ENCODE measurements at regions not wholly inside any gene's neighbourhood (a gene's known extent, or its start where the extent isn't known, plus 50 kb on each side); places are given as distances from the start of the nearest gene placed in this dataset.
"Not testable (repeated sequence)": the region's sequence is repeated elsewhere in the genome, so short reads cannot be mapped to it uniquely, and the experiment has no call there.

- H3K9me3 ChIP-seq (ENCODE audit: control insufficient read depth in 2 of 2, insufficient read depth in 1 of 2, low read depth in 1 of 2, low read length in 1 of 2): no peaks in the 10 kb centered on the region
- FAIRE-seq (no peak), DNase-seq (no peak)
- no peaks in the 10 kb centered on the region for H3K27me3 ChIP-seq (ENCODE audit: control insufficient read depth in 3 of 3, insufficient read depth in 3 of 3, low read length in 3 of 3)
- H3K27ac ChIP-seq (ENCODE audit: low read depth in 1 of 3, low read length in 2 of 3): no peak overlapping the region
- H3K36me3 ChIP-seq (ENCODE audit: control insufficient read depth in 3 of 3, insufficient read depth in 2 of 3, low read depth in 1 of 3, low read length in 3 of 3): no peaks in the 10 kb centered on the region
- H3K4me1 ChIP-seq (ENCODE audit: control insufficient read depth in 3 of 3, insufficient read depth in 2 of 3, low read depth in 1 of 3, low read length in 2 of 3): no peaks in the 10 kb centered on the region
- no peak overlapping the region for H3K4me3 ChIP-seq (ENCODE audit: low read depth in 1 of 3, low read length in 3 of 3)
These were observed 74.5 kb upstream of the NCKAP5 start for GRCh38 chr2:133642791-133643191.

DNA sequence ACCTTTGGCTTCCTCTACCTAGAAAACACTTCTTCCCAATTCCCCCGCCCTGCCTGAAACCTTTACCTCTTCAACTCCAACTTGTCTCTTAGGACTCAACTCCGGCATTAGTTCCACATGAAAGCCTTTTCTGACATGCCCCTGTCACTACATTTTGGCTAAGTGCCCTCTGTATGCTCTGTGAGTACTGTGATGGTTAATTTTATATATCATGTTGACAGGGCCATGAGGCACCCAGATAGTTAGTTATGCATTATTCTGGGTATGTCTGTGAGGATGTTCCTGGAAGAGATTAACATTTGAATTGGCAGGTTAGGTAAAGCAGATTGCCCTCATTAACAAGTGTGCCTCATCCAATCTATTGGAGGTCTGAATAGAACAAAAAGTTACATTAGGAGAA lies 75.6 kb upstream of the NCKAP5 start:
- Histone ChIP-seq H3K27ac (ENCODE audit: low read depth in 1 of 3, low read length in 2 of 3) (no peak overlapping the region), H3K27me3 (ENCODE audit: control insufficient read depth in 3 of 3, insufficient read depth in 3 of 3, low read length in 3 of 3) (no peaks in the 10 kb centered on the region), H3K36me3 (ENCODE audit: control insufficient read depth in 3 of 3, insufficient read depth in 2 of 3, low read depth in 1 of 3, low read length in 3 of 3) (no peaks in the 10 kb centered on the region), H3K4me1 (ENCODE audit: control insufficient read depth in 3 of 3, insufficient read depth in 2 of 3, low read depth in 1 of 3, low read length in 2 of 3) (no peaks in the 10 kb centered on the region), H3K9me3 (ENCODE audit: control insufficient read depth in 2 of 2, insufficient read depth in 1 of 2, low read depth in 1 of 2, low read length in 1 of 2) (no peaks in the 10 kb centered on the region), H3K4me3 (ENCODE audit: low read depth in 1 of 3, low read length in 3 of 3) (no peak overlapping the region)
- FAIRE-seq (no peak), DNase-seq (no peak)
- 82 to 88% (median 87%) methylated on average over 2 of the region's 2 CpGs for WGBS, 3 donors

- DNase-seq (no peak), FAIRE-seq (no peak)
- H3K9me3 ChIP-seq (ENCODE audit: control insufficient read depth in 2 of 2, insufficient read depth in 1 of 2, low read depth in 1 of 2, low read length in 1 of 2): no peaks in the 10 kb centered on the region
- H3K27ac ChIP-seq (ENCODE audit: low read depth in 1 of 3, low read length in 2 of 3): no peak overlapping the region
- no peaks in the 10 kb centered on the region for H3K4me1 ChIP-seq (ENCODE audit: control insufficient read depth in 3 of 3, insufficient read depth in 2 of 3, low read depth in 1 of 3, low read length in 2 of 3)
- no peaks in the 10 kb centered on the region for H3K27me3 ChIP-seq (ENCODE audit: control insufficient read depth in 3 of 3, insufficient read depth in 3 of 3, low read length in 3 of 3)
- H3K36me3 ChIP-seq (ENCODE audit: control insufficient read depth in 3 of 3, insufficient read depth in 2 of 3, low read depth in 1 of 3, low read length in 3 of 3): no peaks in the 10 kb centered on the region
- no peak overlapping the region for H3K4me3 ChIP-seq (ENCODE audit: low read depth in 1 of 3, low read length in 3 of 3)
These were observed 76.6 kb upstream of the NCKAP5 start for GRCh38 chr2:133644846-133645245.

DNA sequence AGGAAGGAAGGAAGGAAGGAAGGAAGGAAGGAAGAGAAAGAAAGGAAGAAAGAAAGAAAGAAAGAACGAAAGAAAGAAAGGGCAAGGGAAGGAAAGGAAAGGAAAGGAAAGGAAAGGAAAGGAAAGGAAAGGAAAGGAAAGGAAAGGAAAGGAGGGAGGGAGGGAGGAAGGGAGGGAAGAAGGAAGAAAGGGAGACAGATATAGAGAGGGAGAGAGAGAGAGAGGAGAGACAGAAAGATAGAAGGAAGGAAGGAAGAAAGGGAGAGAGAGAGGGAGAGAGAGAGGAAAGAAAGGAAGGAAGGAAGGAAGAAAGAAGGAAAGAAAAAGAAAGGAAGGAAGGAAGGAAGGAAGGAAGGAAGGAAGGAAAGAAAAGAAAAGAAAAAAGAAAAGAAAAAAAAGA lies 79.1 kb upstream of the NCKAP5 start:
- not testable (repeated sequence) for FAIRE-seq
- 83 to 100% (median 89%) methylated on average over 1 of the region's 1 CpG for WGBS, 3 donors

GRCh38 chr2:133651861-133652260 lies 83.6 kb upstream of the NCKAP5 start:
- Histone ChIP-seq H3K4me3 (ENCODE audit: low read depth in 1 of 3, low read length in 3 of 3) (no peak overlapping the region), H3K27me3 (ENCODE audit: control insufficient read depth in 3 of 3, insufficient read depth in 3 of 3, low read length in 3 of 3) (peaks cover 0 to 2% (median 0%) of the 10 kb centered on the region in 3 donors), H3K27ac (ENCODE audit: low read depth in 1 of 3, low read length in 2 of 3) (no peak overlapping the region), H3K4me1 (ENCODE audit: control insufficient read depth in 3 of 3, insufficient read depth in 2 of 3, low read depth in 1 of 3, low read length in 2 of 3) (no peaks in the 10 kb centered on the region), H3K9me3 (ENCODE audit: control insufficient read depth in 2 of 2, insufficient read depth in 1 of 2, low read depth in 1 of 2, low read length in 1 of 2) (peaks cover 0 to 3% of the 10 kb centered on the region in 2 donors), H3K36me3 (ENCODE audit: control insufficient read depth in 3 of 3, insufficient read depth in 2 of 3, low read depth in 1 of 3, low read length in 3 of 3) (no peaks in the 10 kb centered on the region)
- DNase-seq (no peak), FAIRE-seq (no peak)
- 82 to 87% (median 86%) methylated on average over 2 of the region's 2 CpGs for WGBS, 3 donors

More for the DNA sequence above, 79.1 kb upstream of the NCKAP5 start:
- H3K4me1 ChIP-seq (ENCODE audit: control insufficient read depth in 3 of 3, insufficient read depth in 2 of 3, low read depth in 1 of 3, low read length in 2 of 3); H3K9me3 ChIP-seq (ENCODE audit: control insufficient read depth in 2 of 2, insufficient read depth in 1 of 2, low read depth in 1 of 2, low read length in 1 of 2); H3K27ac ChIP-seq (ENCODE audit: low read depth in 1 of 3, low read length in 2 of 3); DNase-seq; H3K27me3 ChIP-seq (ENCODE audit: control insufficient read depth in 3 of 3, insufficient read depth in 3 of 3, low read length in 3 of 3); H3K36me3 ChIP-seq (ENCODE audit: control insufficient read depth in 3 of 3, insufficient read depth in 2 of 3, low read depth in 1 of 3, low read length in 3 of 3); H3K4me3 ChIP-seq (ENCODE audit: low read depth in 1 of 3, low read length in 3 of 3): not testable (repeated sequence)

- Histone ChIP-seq H3K27ac (ENCODE audit: low read depth in 1 of 3, low read length in 2 of 3) (no peak overlapping the region), H3K9me3 (ENCODE audit: control insufficient read depth in 2 of 2, insufficient read depth in 1 of 2, low read depth in 1 of 2, low read length in 1 of 2) (peaks cover 0 to 3% of the 10 kb centered on the region in 2 donors), H3K36me3 (ENCODE audit: control insufficient read depth in 3 of 3, insufficient read depth in 2 of 3, low read depth in 1 of 3, low read length in 3 of 3) (no peaks in the 10 kb centered on the region), H3K4me3 (ENCODE audit: low read depth in 1 of 3, low read length in 3 of 3) (no peak overlapping the region), H3K4me1 (ENCODE audit: control insufficient read depth in 3 of 3, insufficient read depth in 2 of 3, low read depth in 1 of 3, low read length in 2 of 3) (no peaks in the 10 kb centered on the region), H3K27me3 (ENCODE audit: control insufficient read depth in 3 of 3, insufficient read depth in 3 of 3, low read length in 3 of 3) (peaks cover 0 to 2% (median 0%) of the 10 kb centered on the region in 3 donors)
- DNase-seq: no peak
- FAIRE-seq: no peak
- 59 to 76% (median 69%) methylated on average over 4 of the region's 4 CpGs for WGBS, 3 donors
These were observed 84.1 kb upstream of the NCKAP5 start for GRCh38 chr2:133652398-133652797.

- FAIRE-seq (no peak), DNase-seq (no peak)
- Histone ChIP-seq H3K27ac (ENCODE audit: low read depth in 1 of 3, low read length in 2 of 3) (no peak overlapping the region), H3K4me1 (ENCODE audit: control insufficient read depth in 3 of 3, insufficient read depth in 2 of 3, low read depth in 1 of 3, low read length in 2 of 3) (no peaks in the 10 kb centered on the region), H3K27me3 (ENCODE audit: control insufficient read depth in 3 of 3, insufficient read depth in 3 of 3, low read length in 3 of 3) (peaks cover 0 to 2% (median 0%) of the 10 kb centered on the region in 3 donors), H3K4me3 (ENCODE audit: low read depth in 1 of 3, low read length in 3 of 3) (no peak overlapping the region), H3K9me3 (ENCODE audit: control insufficient read depth in 2 of 2, insufficient read depth in 1 of 2, low read depth in 1 of 2, low read length in 1 of 2) (peaks cover 0 to 3% of the 10 kb centered on the region in 2 donors), H3K36me3 (ENCODE audit: control insufficient read depth in 3 of 3, insufficient read depth in 2 of 3, low read depth in 1 of 3, low read length in 3 of 3) (no peaks in the 10 kb centered on the region)
These were observed 84.8 kb upstream of the NCKAP5 start for GRCh38 chr2:133653056-133653455.

- Histone ChIP-seq H3K27ac (ENCODE audit: low read depth in 1 of 3, low read length in 2 of 3) (no peak overlapping the region), H3K4me1 (ENCODE audit: control insufficient read depth in 3 of 3, insufficient read depth in 2 of 3, low read depth in 1 of 3, low read length in 2 of 3) (no peaks in the 10 kb centered on the region)
- FAIRE-seq: no peak
These were observed 86.7 kb upstream of the NCKAP5 start for GRCh38 chr2:133654949-133655348.

DNA sequence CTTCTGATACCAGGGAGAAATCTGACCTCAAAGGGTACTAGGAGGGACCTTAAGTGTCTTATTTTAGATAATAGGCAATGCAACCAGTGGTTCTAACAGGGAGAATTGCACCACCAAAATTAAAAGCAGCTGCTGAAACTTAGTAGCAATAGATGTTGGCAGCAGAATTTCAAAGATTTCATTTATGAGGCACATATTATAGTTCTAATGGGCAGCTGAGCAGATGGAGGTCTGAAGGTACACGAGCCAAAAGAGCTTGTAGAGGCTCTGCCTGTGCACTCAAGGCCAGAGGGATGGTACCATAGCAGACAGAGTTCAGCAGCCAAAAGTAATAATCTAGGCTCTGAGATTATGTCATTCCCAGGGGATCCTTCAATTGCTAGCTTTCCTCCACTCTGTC lies 87.3 kb upstream of the NCKAP5 start:
- no peaks in the 10 kb centered on the region for H3K36me3 ChIP-seq (ENCODE audit: control insufficient read depth in 3 of 3, insufficient read depth in 2 of 3, low read depth in 1 of 3, low read length in 3 of 3)
- DNase-seq (no peak), FAIRE-seq (no peak)
- H3K27ac ChIP-seq (ENCODE audit: low read depth in 1 of 3, low read length in 2 of 3): no peak overlapping the region
- peaks cover 0 to 2% (median 0%) of the 10 kb centered on the region in 3 donors for H3K27me3 ChIP-seq (ENCODE audit: control insufficient read depth in 3 of 3, insufficient read depth in 3 of 3, low read length in 3 of 3)
- H3K4me1 ChIP-seq (ENCODE audit: control insufficient read depth in 3 of 3, insufficient read depth in 2 of 3, low read depth in 1 of 3, low read length in 2 of 3): no peaks in the 10 kb centered on the region
- no peak overlapping the region for H3K4me3 ChIP-seq (ENCODE audit: low read depth in 1 of 3, low read length in 3 of 3)
- H3K9me3 ChIP-seq (ENCODE audit: control insufficient read depth in 2 of 2, insufficient read depth in 1 of 2, low read depth in 1 of 2, low read length in 1 of 2): peaks cover 0 to under 1% of the 10 kb centered on the region in 2 donors
- 46 to 58% (median 50%) methylated on average over 1 of the region's 1 CpG for WGBS, 3 donors

More at GRCh38 chr2:133654949-133655348, 86.7 kb upstream of the NCKAP5 start:
- no peak for DNase-seq
- peaks cover 0 to 3% of the 10 kb centered on the region in 2 donors for H3K9me3 ChIP-seq (ENCODE audit: control insufficient read depth in 2 of 2, insufficient read depth in 1 of 2, low read depth in 1 of 2, low read length in 1 of 2)
- no peak overlapping the region for H3K4me3 ChIP-seq (ENCODE audit: low read depth in 1 of 3, low read length in 3 of 3)
- peaks cover 0 to 2% (median 0%) of the 10 kb centered on the region in 3 donors for H3K27me3 ChIP-seq (ENCODE audit: control insufficient read depth in 3 of 3, insufficient read depth in 3 of 3, low read length in 3 of 3)
- no peaks in the 10 kb centered on the region for H3K36me3 ChIP-seq (ENCODE audit: control insufficient read depth in 3 of 3, insufficient read depth in 2 of 3, low read depth in 1 of 3, low read length in 3 of 3)
